ENCODE measurements at regions not wholly inside any gene's neighbourhood (a gene's known extent, or its start where the extent isn't known, plus 50 kb on each side); places are given as distances from the start of the nearest gene placed in this dataset.

DNA sequence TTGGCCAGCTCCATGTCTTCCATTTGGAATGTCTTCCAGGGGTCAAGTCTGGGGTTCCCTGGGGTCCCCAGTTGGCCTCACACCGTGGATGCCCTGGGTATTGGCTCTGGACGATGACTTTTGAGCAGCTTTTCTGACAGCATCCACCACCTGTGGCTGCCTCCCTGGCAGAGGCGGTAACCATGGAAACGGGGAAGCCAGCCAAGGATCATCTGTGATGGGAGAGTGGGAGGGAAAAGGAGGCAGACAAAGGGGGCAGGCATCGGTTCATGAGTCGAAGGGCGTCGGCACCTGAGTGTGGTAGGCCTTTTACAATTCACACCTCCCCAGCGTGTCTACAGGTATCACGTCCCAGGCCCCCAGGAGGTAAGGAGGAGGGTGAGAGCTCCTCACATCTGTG lies 152.2 kb downstream of the ASMT start:
- no peak for TF ChIP-seq EZH2 (IDR thresholded peaks at IDR 0.05; ENCODE audit: borderline replicate concordance, insufficient read depth, low read depth, low read length, poor library complexity, severe bottlenecking)
- TF ChIP-seq, protein P1, sequence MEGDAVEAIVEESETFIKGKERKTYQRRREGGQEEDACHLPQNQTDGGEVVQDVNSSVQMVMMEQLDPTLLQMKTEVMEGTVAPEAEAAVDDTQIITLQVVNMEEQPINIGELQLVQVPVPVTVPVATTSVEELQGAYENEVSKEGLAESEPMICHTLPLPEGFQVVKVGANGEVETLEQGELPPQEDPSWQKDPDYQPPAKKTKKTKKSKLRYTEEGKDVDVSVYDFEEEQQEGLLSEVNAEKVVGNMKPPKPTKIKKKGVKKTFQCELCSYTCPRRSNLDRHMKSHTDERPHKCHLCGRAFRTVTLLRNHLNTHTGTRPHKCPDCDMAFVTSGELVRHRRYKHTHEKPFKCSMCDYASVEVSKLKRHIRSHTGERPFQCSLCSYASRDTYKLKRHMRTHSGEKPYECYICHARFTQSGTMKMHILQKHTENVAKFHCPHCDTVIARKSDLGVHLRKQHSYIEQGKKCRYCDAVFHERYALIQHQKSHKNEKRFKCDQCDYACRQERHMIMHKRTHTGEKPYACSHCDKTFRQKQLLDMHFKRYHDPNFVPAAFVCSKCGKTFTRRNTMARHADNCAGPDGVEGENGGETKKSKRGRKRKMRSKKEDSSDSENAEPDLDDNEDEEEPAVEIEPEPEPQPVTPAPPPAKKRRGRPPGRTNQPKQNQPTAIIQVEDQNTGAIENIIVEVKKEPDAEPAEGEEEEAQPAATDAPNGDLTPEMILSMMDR (IDR thresholded peaks at IDR 0.05): no peak
